Retina (tissue), 1 donor: ENCODE measurements at regions not wholly inside any gene's neighbourhood (a gene's known extent, or its start where the extent isn't known, plus 50 kb on each side); places are given as distances from the start of the nearest gene placed in this dataset.
A peak's percentile ranks its signal among the peaks of the same experiment; 100 is the strongest.
"Not testable (repeated sequence)": the region's sequence is repeated elsewhere in the genome, so short reads cannot be mapped to it uniquely, and the experiment has no call there.

ENCODE experiments used
- DNase-seq: peaks from one replicate; pipeline ENCODE4 v3.0.0-alpha.2; 2016

- no peak for DNase-seq
Measured at GRCh38 chr2:234796045-234796591, 155.7 kb upstream of the SH3BP4 start.

GRCh38 chr2:234795272-234795920 lies 156.4 kb upstream of the SH3BP4 start:
- no peak for DNase-seq

- DNase-seq: no peak
Measured at GRCh38 chr2:234794866-234795265, 157.0 kb upstream of the SH3BP4 start.

GRCh38 chr2:234793212-234793785 lies 158.5 kb upstream of the SH3BP4 start:
- DNase-seq: no peak

- DNase-seq: peak; percentile 70
Measured at GRCh38 chr2:234792621-234793022, 159.2 kb upstream of the SH3BP4 start.

GRCh38 chr2:234792096-234792495 lies 159.7 kb upstream of the SH3BP4 start:
- not testable (repeated sequence) for DNase-seq

- no peak for DNase-seq
Measured at GRCh38 chr2:234790380-234790779, 161.4 kb upstream of the SH3BP4 start.

GRCh38 chr2:234789556-234790325 lies 162.1 kb upstream of the SH3BP4 start:
- peak; percentile 61 for DNase-seq

GRCh38 chr2:234788841-234789240 lies 163.0 kb upstream of the SH3BP4 start:
- no peak for DNase-seq

- no peak for DNase-seq
Measured at GRCh38 chr2:234788381-234788780, 163.4 kb upstream of the SH3BP4 start.

GRCh38 chr2:234787114-234787513 lies 164.7 kb upstream of the SH3BP4 start:
- no peak for DNase-seq

- no peak for DNase-seq
Measured at GRCh38 chr2:234773764-234774409, 177.9 kb upstream of the SH3BP4 start.

GRCh38 chr2:234773129-234773528 lies 178.7 kb upstream of the SH3BP4 start:
- DNase-seq: no peak

GRCh38 chr2:234772733-234773060 lies 179.1 kb upstream of the SH3BP4 start:
- no peak for DNase-seq

- peak; percentile 54 for DNase-seq
Measured at GRCh38 chr2:234771980-234772732, 179.7 kb upstream of the SH3BP4 start.

GRCh38 chr2:234771176-234771575 lies 180.6 kb upstream of the SH3BP4 start:
- no peak for DNase-seq

- no peak for DNase-seq
Measured at GRCh38 chr2:234770715-234771141, 181.1 kb upstream of the SH3BP4 start.

GRCh38 chr2:234770031-234770506 lies 181.7 kb upstream of the SH3BP4 start:
- peak; percentile 82 for DNase-seq

- DNase-seq: no peak
Measured at GRCh38 chr2:234768608-234769196, 183.1 kb upstream of the SH3BP4 start.

GRCh38 chr2:234765279-234765678 lies 186.5 kb upstream of the SH3BP4 start:
- DNase-seq: no peak

GRCh38 chr2:234764372-234764771 lies 187.4 kb upstream of the SH3BP4 start:
- DNase-seq: no peak
